Trophoblast cell (in vitro differentiated cells and primary cell): ENCODE measurements at regions not wholly inside any gene's neighbourhood (a gene's known extent, or its start where the extent isn't known, plus 50 kb on each side); places are given as distances from the start of the nearest gene placed in this dataset.

Source experiments
- DNase-seq, 2 donors: peaks; one replicate each; pipeline ENCODE4 v3.0.0-alpha.2; 2016
- H2AFZ ChIP-seq: 2 replicates; pipeline ENCODE4 v1.6.1; 2013; ENCODE audit warnings: low read length, moderate library complexity, mild to moderate bottlenecking; ENCODE audit not compliant: insufficient read depth, poor library complexity
- H2AK5ac ChIP-seq: 2 replicates; pipeline ENCODE4 v1.6.1; 2013; ENCODE audit warnings: mild to moderate bottlenecking, low read length
- H2BK120ac ChIP-seq: 2 replicates; pipeline ENCODE4 v1.6.1; 2013; ENCODE audit warnings: low read length, mild to moderate bottlenecking, moderate library complexity; ENCODE audit not compliant: insufficient read depth, poor library complexity
- H2BK12ac ChIP-seq: 2 replicates; pipeline ENCODE4 v1.6.1; 2013; ENCODE audit warnings: mild to moderate bottlenecking, low read length, moderate library complexity
- H2BK5ac ChIP-seq: 2 replicates; pipeline ENCODE4 v1.6.1; 2013; ENCODE audit warnings: low read length, low read depth, moderate library complexity, mild to moderate bottlenecking; ENCODE audit not compliant: poor library complexity
- H3K14ac ChIP-seq: 2 replicates; pipeline ENCODE4 v1.6.1; 2013; ENCODE audit warnings: mild to moderate bottlenecking, low read length
- H3K18ac ChIP-seq: 2 replicates; pipeline ENCODE4 v1.6.1; 2013; ENCODE audit warnings: mild to moderate bottlenecking, low read length
- H3K23ac ChIP-seq: 2 replicates; pipeline ENCODE4 v1.6.1; 2013; ENCODE audit warnings: low read length
- H3K27ac ChIP-seq: 2 replicates; pipeline ENCODE4 v1.5.1; 2013; ENCODE audit warnings: low read depth, mild to moderate bottlenecking, inconsistent platforms, low read length, moderate library complexity
- H3K27me3 ChIP-seq: 2 replicates; pipeline ENCODE4 v1.6.1; 2013; ENCODE audit warnings: inconsistent platforms, mild to moderate bottlenecking, low read length, moderate library complexity; ENCODE audit not compliant: insufficient read depth
- H3K36me3 ChIP-seq, 2 experiments: 1 replicate in 1 of 2; 2 replicates in 1 of 2; pipeline ENCODE4 v1.6.1; 2013; ENCODE audit warnings: low read length in 2 of 2, mild to moderate bottlenecking in 2 of 2, moderate library complexity in 1 of 2; ENCODE audit not compliant: insufficient read depth in 2 of 2, control insufficient read depth in 1 of 2
- H3K4ac ChIP-seq: 2 replicates; pipeline ENCODE4 v1.6.1; 2013; ENCODE audit warnings: low read depth, mild to moderate bottlenecking, low read length, moderate library complexity
- H3K4me1 ChIP-seq, 2 experiments: 1 replicate in 1 of 2; 2 replicates in 1 of 2; pipeline ENCODE4 v1.6.1; 2013; ENCODE audit warnings: low read length in 2 of 2, mild to moderate bottlenecking in 2 of 2, moderate library complexity in 1 of 2; ENCODE audit not compliant: insufficient read depth in 2 of 2, control insufficient read depth in 1 of 2
- H3K4me2 ChIP-seq: 2 replicates; pipeline ENCODE4 v1.6.1; 2013; ENCODE audit warnings: inconsistent platforms, mild to moderate bottlenecking, low read length, moderate library complexity
- H3K4me3 ChIP-seq: 2 replicates; pipeline ENCODE4 v1.5.1; 2013; ENCODE audit warnings: mild to moderate bottlenecking, low read depth, low read length, inconsistent platforms
- H3K79me1 ChIP-seq: one replicate; pipeline ENCODE4 v1.6.1; 2013; ENCODE audit warnings: low read length
- H3K79me2 ChIP-seq: 2 replicates; pipeline ENCODE4 v1.6.1; 2013; ENCODE audit warnings: low read length, mild to moderate bottlenecking; ENCODE audit not compliant: control insufficient read depth, insufficient read depth, poor library complexity
- H3K9ac ChIP-seq: 2 replicates; pipeline ENCODE4 v1.6.1; 2013; ENCODE audit warnings: mild to moderate bottlenecking, low read length
- H3K9me3 ChIP-seq: 2 replicates; pipeline ENCODE4 v1.6.1; 2013; ENCODE audit warnings: low read depth, mild to moderate bottlenecking, control low read depth, inconsistent platforms, low read length; ENCODE audit not compliant: insufficient read depth
- H4K12ac ChIP-seq: 2 replicates; pipeline ENCODE4 v1.6.1; 2013; ENCODE audit warnings: low read depth, mild to moderate bottlenecking, low read length, moderate library complexity
- H4K8ac ChIP-seq: 2 replicates; pipeline ENCODE4 v1.6.1; 2013; ENCODE audit warnings: low read depth, mild to moderate bottlenecking, low read length, moderate library complexity
- H4K91ac ChIP-seq: one replicate; pipeline ENCODE4 v1.6.1; 2013; ENCODE audit warnings: low read depth, mild to moderate bottlenecking, low read length, moderate library complexity
- WGBS: extraction: QIAGEN DNeasy Blood & Tissue Kit; methylation state at CpG from one replicate; pipeline ENCODE4 v1.1.7; 2013; ENCODE audit warnings: missing lambda C conversion rate; ENCODE audit not compliant: insufficient read length, insufficient coverage; ENCODE audit errors: extremely low coverage; 5-methylcytosine and 5-hydroxymethylcytosine counted together

- Histone ChIP-seq H2BK120ac (no peak overlapping the region), H2AK5ac (no peak overlapping the region), H3K79me1 (no peaks in the 10 kb centered on the region), H3K14ac (no peak overlapping the region), H3K23ac (no peak overlapping the region), H3K79me2 (no peaks in the 10 kb centered on the region), H3K18ac (no peak overlapping the region), H3K27me3 (no peaks in the 10 kb centered on the region), H3K9me3 (no peaks in the 10 kb centered on the region), H2AFZ (no peak overlapping the region), H3K9ac (no peak overlapping the region), H3K36me3 (no peaks in the 10 kb centered on the region), H3K4me3 (no peak overlapping the region), H2BK5ac (no peak overlapping the region), H3K4ac (no peak overlapping the region), H3K27ac (no peak overlapping the region), H4K12ac (no peak overlapping the region), H3K4me1 (no peaks in the 10 kb centered on the region), H3K4me2 (no peak overlapping the region), H2BK12ac (no peak overlapping the region), H4K91ac (no peak overlapping the region), H4K8ac (no peak overlapping the region)
- no CpG with 5 or more reads among the region's 5 CpGs for WGBS
- no peak for DNase-seq
These were observed 767.7 kb upstream of the GCFC2 start for GRCh38 chr2:76478266-76479035.

- H3K27ac ChIP-seq = no peak overlapping the region
- H2BK12ac ChIP-seq = no peak overlapping the region
- no peaks in the 10 kb centered on the region for H3K4me1 ChIP-seq
- H4K8ac ChIP-seq = no peak overlapping the region
- no peak overlapping the region for H4K91ac ChIP-seq
- H3K36me3 ChIP-seq = no peaks in the 10 kb centered on the region
- no peaks in the 10 kb centered on the region for H3K27me3 ChIP-seq
- H3K9me3 ChIP-seq = peaks cover 2% of the 10 kb centered on the region
- H3K14ac ChIP-seq = no peak overlapping the region
- H3K79me2 ChIP-seq = no peaks in the 10 kb centered on the region
- H3K4ac ChIP-seq = no peak overlapping the region
- no peak overlapping the region for H2BK120ac ChIP-seq
- no peak overlapping the region for H2AFZ ChIP-seq
- DNase-seq = no peak
- H3K9ac ChIP-seq = no peak overlapping the region
- no peak overlapping the region for H3K18ac ChIP-seq
- no peak overlapping the region for H2AK5ac ChIP-seq
- no peak overlapping the region for H3K23ac ChIP-seq
- H3K4me3 ChIP-seq = no peak overlapping the region
- WGBS = no CpG with 5 or more reads among the region's 4 CpGs
- no peak overlapping the region for H3K4me2 ChIP-seq
- H4K12ac ChIP-seq = no peak overlapping the region
- no peaks in the 10 kb centered on the region for H3K79me1 ChIP-seq
- no peak overlapping the region for H2BK5ac ChIP-seq
These were observed 762.2 kb upstream of the GCFC2 start for GRCh38 chr2:76472946-76473345.

- no peak overlapping the region for H3K4me3 ChIP-seq
- no CpG with 5 or more reads among the region's 4 CpGs for WGBS
- H2BK5ac ChIP-seq = no peak overlapping the region
These were observed 758.4 kb upstream of the GCFC2 start for GRCh38 chr2:76469066-76469465.

GRCh38 chr2:76467326-76467725 is 756.6 kb upstream of the GCFC2 start:
- WGBS = no CpG with 5 or more reads among the region's 2 CpGs
- no peak overlapping the region for H3K9ac ChIP-seq

More at GRCh38 chr2:76469066-76469465, 758.4 kb upstream of the GCFC2 start:
- no peak overlapping the region for H3K23ac ChIP-seq
- H3K27me3 ChIP-seq = no peaks in the 10 kb centered on the region
- peaks cover 2% of the 10 kb centered on the region for H3K9me3 ChIP-seq
- no peak overlapping the region for H4K8ac ChIP-seq
- H2BK12ac ChIP-seq = no peak overlapping the region
- no peak overlapping the region for H3K27ac ChIP-seq
- H3K14ac ChIP-seq = no peak overlapping the region
- H2AK5ac ChIP-seq = no peak overlapping the region
- H3K4ac ChIP-seq = no peak overlapping the region
- no peaks in the 10 kb centered on the region for H3K79me2 ChIP-seq
- no peaks in the 10 kb centered on the region for H3K36me3 ChIP-seq
- DNase-seq = no peak
- no peak overlapping the region for H2BK120ac ChIP-seq
- no peak overlapping the region for H3K18ac ChIP-seq
- no peak overlapping the region for H4K91ac ChIP-seq
- no peak overlapping the region for H2AFZ ChIP-seq
- H3K4me1 ChIP-seq = no peaks in the 10 kb centered on the region
- H3K4me2 ChIP-seq = no peak overlapping the region
- no peak overlapping the region for H3K9ac ChIP-seq
- H4K12ac ChIP-seq = no peak overlapping the region
- no peaks in the 10 kb centered on the region for H3K79me1 ChIP-seq

More at GRCh38 chr2:76467326-76467725, 756.6 kb upstream of the GCFC2 start:
- H2BK5ac ChIP-seq = no peak overlapping the region
- H2BK12ac ChIP-seq = no peak overlapping the region
- no peak overlapping the region for H3K4me3 ChIP-seq
- H3K14ac ChIP-seq = no peak overlapping the region
- H4K12ac ChIP-seq = no peak overlapping the region
- H3K23ac ChIP-seq = no peak overlapping the region
- no peaks in the 10 kb centered on the region for H3K27me3 ChIP-seq
- no peak overlapping the region for H4K8ac ChIP-seq
- H3K27ac ChIP-seq = no peak overlapping the region
- no peaks in the 10 kb centered on the region for H3K79me1 ChIP-seq
- H3K4me2 ChIP-seq = no peak overlapping the region
- no peak overlapping the region for H2AFZ ChIP-seq
- H3K79me2 ChIP-seq = no peaks in the 10 kb centered on the region
- H3K4ac ChIP-seq = no peak overlapping the region
- H2AK5ac ChIP-seq = no peak overlapping the region
- H4K91ac ChIP-seq = no peak overlapping the region
- DNase-seq = no peak
- H3K36me3 ChIP-seq = no peaks in the 10 kb centered on the region
- H2BK120ac ChIP-seq = no peak overlapping the region
- no peaks in the 10 kb centered on the region for H3K4me1 ChIP-seq
- H3K9me3 ChIP-seq = peaks cover 2% of the 10 kb centered on the region
- no peak overlapping the region for H3K18ac ChIP-seq
